Endothelial cell of umbilical vein (primary cell): ENCODE measurements at regions not wholly inside any gene's neighbourhood (a gene's known extent, or its start where the extent isn't known, plus 50 kb on each side); places are given as distances from the start of the nearest gene placed in this dataset.

Source experiments
- BruUV-seq: library from RNA; stranded (reverse); fragments of 400-500 nt; replicated peaks from 2 replicates; lab custom pipeline; 2021; lab: Mats Ljungman, UMichigan
- CTCF ChIA-PET: fragments of 300-600, 350-600 bp; sonication (Branson Sonifier 250); formaldehyde crosslinking; loops from one replicate; lab custom pipeline; 2021; ENCODE audit warnings: antibody characterized with exemption, inconsistent platforms; lab: Charles Lee
- POLR2A ChIA-PET: fragments of 300-600, 350-600 bp; sonication (Branson Sonifier 250); formaldehyde crosslinking; loops from one replicate; lab custom pipeline; 2021; ENCODE audit warnings: antibody characterized with exemption, inconsistent platforms; lab: Charles Lee
- DNase-seq: peaks from one replicate; pipeline ENCODE4 v3.0.0-alpha.2; 2011; ENCODE audit warnings: low read depth, low spot score
- FAIRE-seq: peaks from 2 replicates; lab custom pipeline; 2011; peaks lifted over from hg19 to GRCh38; lab: Jason Lieb, UNC
- H2AFZ ChIP-seq: 2 replicates; pipeline ENCODE4 v1.6.0; 2012; ENCODE audit warnings: low read depth, low read length, control low read depth, inconsistent platforms
- H3K27ac ChIP-seq: 2 replicates; pipeline ENCODE4 v1.5.1; 2011; ENCODE audit warnings: low read depth, mild to moderate bottlenecking, control low read depth, low read length, moderate library complexity; ENCODE audit not compliant: insufficient read depth
- H3K27me3 ChIP-seq, 2 experiments: 2 replicates each; pipeline versions ENCODE4 v1.6.0 to v1.6.1; 2011; ENCODE audit warnings: low read length in 2 of 2, mixed read lengths in 1 of 2; ENCODE audit not compliant: control insufficient read depth in 2 of 2, insufficient read depth in 2 of 2
- H3K36me3 ChIP-seq, 2 experiments: 2 replicates in 1 of 2; 3 replicates in 1 of 2; pipeline ENCODE4 v1.5.1; 2011; ENCODE audit warnings: low read length in 2 of 2, mild to moderate bottlenecking in 1 of 2, moderate library complexity in 1 of 2; ENCODE audit not compliant: control insufficient read depth in 2 of 2, insufficient read depth in 2 of 2; ENCODE audit errors: extremely low read depth in 1 of 2
- H3K4me1 ChIP-seq: 3 replicates; pipeline ENCODE4 v1.5.1; 2011; ENCODE audit warnings: mild to moderate bottlenecking, low read length; ENCODE audit not compliant: control insufficient read depth, insufficient read depth; ENCODE audit errors: extremely low read depth
- H3K4me2 ChIP-seq: 2 replicates; pipeline ENCODE4 v1.6.1; 2011; ENCODE audit warnings: low read length, control low read depth, mixed read lengths; ENCODE audit not compliant: insufficient read depth
- H3K4me3 ChIP-seq, 3 experiments: fragments of 200-600 bp in 1 of 3; sonication (generic), shearing (Covaris generic) in 1 of 3; replicated peaks in 1 of 3; 2 replicates each; pipeline ENCODE4 v1.5.1; 2011 to 2016; ENCODE audit warnings: control low read depth in 3 of 3, low read length in 3 of 3, mild to moderate bottlenecking in 2 of 3, inconsistent platforms in 1 of 3, low read depth in 1 of 3, moderate library complexity in 1 of 3; ENCODE audit not compliant: insufficient read depth in 1 of 3
- H3K79me2 ChIP-seq: 2 replicates; pipeline ENCODE4 v1.6.0; 2012; ENCODE audit warnings: low read length, inconsistent platforms; ENCODE audit not compliant: control insufficient read depth, insufficient read depth
- H3K9ac ChIP-seq: replicated peaks from 2 replicates; pipeline ENCODE3; 2011; ENCODE audit warnings: low read length, control low read depth; ENCODE audit not compliant: insufficient read depth; ENCODE audit errors: extremely low read depth
- H3K9me1 ChIP-seq: replicated peaks from 3 replicates; pipeline ENCODE4 v1.6.0; 2011; ENCODE audit warnings: mild to moderate bottlenecking, low read length; ENCODE audit not compliant: control insufficient read depth, insufficient read depth; ENCODE audit errors: extremely low read depth
- H3K9me3 ChIP-seq: replicated peaks from 2 replicates; pipeline ENCODE4 v1.5.1; 2012; ENCODE audit warnings: low read length, inconsistent platforms; ENCODE audit not compliant: control insufficient read depth, insufficient read depth
- H4K20me1 ChIP-seq: replicated peaks from 2 replicates; pipeline ENCODE3; 2011; ENCODE audit warnings: mild to moderate bottlenecking, low read length; ENCODE audit not compliant: control insufficient read depth, insufficient read depth; ENCODE audit errors: extremely low read depth
- EZH2 ChIP-seq: IDR thresholded peaks from 2 replicates; pipeline ENCODE4 v1.6.1; 2012; ENCODE audit warnings: borderline replicate concordance, low read depth, mild to moderate bottlenecking, moderate library complexity, low read length, inconsistent platforms; ENCODE audit not compliant: severe bottlenecking
- FOS ChIP-seq: IDR thresholded peaks from 2 replicates; pipeline ENCODE4 v1.6.1; 2011; ENCODE audit warnings: mild to moderate bottlenecking, low read length, moderate library complexity, borderline replicate concordance; ENCODE audit not compliant: insufficient read depth
- GATA2 ChIP-seq: IDR thresholded peaks from 2 replicates; pipeline ENCODE4 v1.7.0; 2011; ENCODE audit warnings: low read depth, mild to moderate bottlenecking, moderate library complexity, mixed read lengths, low read length; ENCODE audit not compliant: insufficient read length, insufficient read depth
- JUN ChIP-seq: IDR thresholded peaks from 2 replicates; pipeline ENCODE4 v1.6.1; 2011; ENCODE audit warnings: borderline replicate concordance, low read depth; ENCODE audit not compliant: insufficient read length, insufficient read depth
- MYC ChIP-seq: IDR thresholded peaks from one replicate; pipeline ENCODE4 v1.6.1; 2011; ENCODE audit warnings: mild to moderate bottlenecking, low read depth, low read length
- POLR2A ChIP-seq: IDR thresholded peaks from 2 replicates; pipeline ENCODE4 v1.6.1; 2012; ENCODE audit warnings: low read depth, mild to moderate bottlenecking, control low read depth, low read length
- POLR2AphosphoS5 ChIP-seq: IDR thresholded peaks from 2 replicates; pipeline ENCODE4 v1.6.1; 2012; ENCODE audit warnings: low read depth, mild to moderate bottlenecking, control low read depth, low read length, moderate library complexity; ENCODE audit not compliant: insufficient read depth
- dilution Hi-C: fragments of 300-500 bp; cut with MboI; formaldehyde crosslinking; loops from one replicate; pipeline ENCODE4 v1.15.0; 2019; ENCODE audit warnings: low sequenced_read_pairs; ENCODE audit not compliant: extremely low pct_ligation_motif_present
- intact Hi-C: fragments of 100-400 bp; cut with micrococcal nuclease; formaldehyde crosslinking; loops from one replicate; pipeline ENCODE4 v1.10.0; 2022
- TF ChIP-seq, protein P1 (sequence below), 2 donors: IDR thresholded peaks; 1 replicate in 1 of 2; 2 replicates in 1 of 2; pipeline ENCODE4 v1.5.1; 2011; ENCODE audit warnings: low read length in 2 of 2, mild to moderate bottlenecking in 2 of 2, moderate library complexity in 2 of 2, control low read depth in 1 of 2, inconsistent platforms in 1 of 2, low read depth in 1 of 2; ENCODE audit not compliant: insufficient read depth in 1 of 2; ENCODE audit errors: extremely low read depth in 1 of 2
- TF ChIP-seq, protein P2 (sequence below): IDR thresholded peaks from 2 replicates; pipeline ENCODE4 v1.6.1; 2011; ENCODE audit not compliant: insufficient read depth, insufficient read length

DNA sequence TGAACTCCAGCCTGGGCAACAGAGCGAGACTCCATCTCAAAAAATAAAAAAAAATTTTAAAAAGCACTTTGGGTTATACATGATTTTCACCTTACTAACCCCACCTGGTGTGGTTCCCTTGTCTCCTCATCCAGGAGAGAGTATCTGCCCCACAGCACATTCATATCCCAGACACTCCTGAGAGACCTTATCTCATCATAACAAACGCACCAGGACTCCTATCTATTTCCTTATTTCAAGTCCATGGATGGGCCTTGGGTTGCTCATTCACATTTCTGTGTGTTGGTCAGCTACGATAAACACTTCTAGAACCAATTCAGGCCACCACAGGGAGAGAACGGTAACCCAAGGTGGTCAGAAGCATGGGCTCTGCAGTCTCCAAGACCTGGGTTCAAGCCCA lies 88.6 kb upstream of the SPATA12 start:
- Histone ChIP-seq H3K4me1 (peaks cover 20% of the 10 kb centered on the region), H3K27ac (no peak overlapping the region), H3K36me3 (no peaks in the 10 kb centered on the region), H3K9me1 (no peaks in the 10 kb centered on the region), H3K4me3 (no peak overlapping the region), H2AFZ (no peak overlapping the region), H3K9me3 (no peaks in the 10 kb centered on the region), H3K9ac (no peak overlapping the region), H4K20me1 (no peaks in the 10 kb centered on the region), H3K79me2 (no peaks in the 10 kb centered on the region), H3K27me3 (no peaks in the 10 kb centered on the region), H3K4me2 (no peak overlapping the region)
- intact Hi-C loops (no loop called here), dilution Hi-C loops (no loop called here)
- no TSS peak for BruUV-seq
- POLR2A ChIA-PET = no interaction called here
- FAIRE-seq (no peak), DNase-seq (no peak)
- CTCF ChIA-PET = interaction anchor here (0.6 to 4.1 kb wide), 6 partner anchors 10 to 1099 kb away, joined by 3 to 32 read pairs (median 5); no protein-coding TSS in a partner anchor
- TF ChIP-seq, protein P1, sequence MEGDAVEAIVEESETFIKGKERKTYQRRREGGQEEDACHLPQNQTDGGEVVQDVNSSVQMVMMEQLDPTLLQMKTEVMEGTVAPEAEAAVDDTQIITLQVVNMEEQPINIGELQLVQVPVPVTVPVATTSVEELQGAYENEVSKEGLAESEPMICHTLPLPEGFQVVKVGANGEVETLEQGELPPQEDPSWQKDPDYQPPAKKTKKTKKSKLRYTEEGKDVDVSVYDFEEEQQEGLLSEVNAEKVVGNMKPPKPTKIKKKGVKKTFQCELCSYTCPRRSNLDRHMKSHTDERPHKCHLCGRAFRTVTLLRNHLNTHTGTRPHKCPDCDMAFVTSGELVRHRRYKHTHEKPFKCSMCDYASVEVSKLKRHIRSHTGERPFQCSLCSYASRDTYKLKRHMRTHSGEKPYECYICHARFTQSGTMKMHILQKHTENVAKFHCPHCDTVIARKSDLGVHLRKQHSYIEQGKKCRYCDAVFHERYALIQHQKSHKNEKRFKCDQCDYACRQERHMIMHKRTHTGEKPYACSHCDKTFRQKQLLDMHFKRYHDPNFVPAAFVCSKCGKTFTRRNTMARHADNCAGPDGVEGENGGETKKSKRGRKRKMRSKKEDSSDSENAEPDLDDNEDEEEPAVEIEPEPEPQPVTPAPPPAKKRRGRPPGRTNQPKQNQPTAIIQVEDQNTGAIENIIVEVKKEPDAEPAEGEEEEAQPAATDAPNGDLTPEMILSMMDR (IDR thresholded peaks at IDR 0.05; ENCODE audit: extremely low read depth in 1 of 2, insufficient read depth in 1 of 2, low read depth in 1 of 2, low read length in 2 of 2) = no peak
- no peak for TF ChIP-seq MYC
- TF ChIP-seq POLR2AphosphoS5 = no peak
- no peak for TF ChIP-seq POLR2A
- TF ChIP-seq EZH2 = no peak
- TF ChIP-seq, protein P2, sequence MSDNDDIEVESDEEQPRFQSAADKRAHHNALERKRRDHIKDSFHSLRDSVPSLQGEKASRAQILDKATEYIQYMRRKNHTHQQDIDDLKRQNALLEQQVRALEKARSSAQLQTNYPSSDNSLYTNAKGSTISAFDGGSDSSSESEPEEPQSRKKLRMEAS = no peak
- TF ChIP-seq FOS = no peak
- TF ChIP-seq JUN = no peak
- no peak for TF ChIP-seq GATA2
